Endothelial cell of umbilical vein (primary cell): ENCODE measurements at regions not wholly inside any gene's neighbourhood (a gene's known extent, or its start where the extent isn't known, plus 50 kb on each side); places are given as distances from the start of the nearest gene placed in this dataset.

Experiments
- BruUV-seq: library from RNA; stranded (reverse); fragments of 400-500 nt; replicated peaks from 2 replicates; lab custom pipeline; 2021; lab: Mats Ljungman, UMichigan
- CTCF ChIA-PET: fragments of 300-600, 350-600 bp; sonication (Branson Sonifier 250); formaldehyde crosslinking; loops from one replicate; lab custom pipeline; 2021; ENCODE audit warnings: antibody characterized with exemption, inconsistent platforms; lab: Charles Lee
- POLR2A ChIA-PET: fragments of 300-600, 350-600 bp; sonication (Branson Sonifier 250); formaldehyde crosslinking; loops from one replicate; lab custom pipeline; 2021; ENCODE audit warnings: antibody characterized with exemption, inconsistent platforms; lab: Charles Lee
- DNase-seq: peaks from one replicate; pipeline ENCODE4 v3.0.0-alpha.2; 2011; ENCODE audit warnings: low read depth, low spot score
- FAIRE-seq: peaks from 2 replicates; lab custom pipeline; 2011; peaks lifted over from hg19 to GRCh38; lab: Jason Lieb, UNC
- H2AFZ ChIP-seq: 2 replicates; pipeline ENCODE4 v1.6.0; 2012; ENCODE audit warnings: low read depth, low read length, control low read depth, inconsistent platforms
- H3K27ac ChIP-seq: 2 replicates; pipeline ENCODE4 v1.5.1; 2011; ENCODE audit warnings: low read depth, mild to moderate bottlenecking, control low read depth, low read length, moderate library complexity; ENCODE audit not compliant: insufficient read depth
- H3K27me3 ChIP-seq, 2 experiments: 2 replicates each; pipeline versions ENCODE4 v1.6.0 to v1.6.1; 2011; ENCODE audit warnings: low read length in 2 of 2, mixed read lengths in 1 of 2; ENCODE audit not compliant: control insufficient read depth in 2 of 2, insufficient read depth in 2 of 2
- H3K36me3 ChIP-seq, 2 experiments: 2 replicates in 1 of 2; 3 replicates in 1 of 2; pipeline ENCODE4 v1.5.1; 2011; ENCODE audit warnings: low read length in 2 of 2, mild to moderate bottlenecking in 1 of 2, moderate library complexity in 1 of 2; ENCODE audit not compliant: control insufficient read depth in 2 of 2, insufficient read depth in 2 of 2; ENCODE audit errors: extremely low read depth in 1 of 2
- H3K4me1 ChIP-seq: 3 replicates; pipeline ENCODE4 v1.5.1; 2011; ENCODE audit warnings: mild to moderate bottlenecking, low read length; ENCODE audit not compliant: control insufficient read depth, insufficient read depth; ENCODE audit errors: extremely low read depth
- H3K4me2 ChIP-seq: 2 replicates; pipeline ENCODE4 v1.6.1; 2011; ENCODE audit warnings: low read length, control low read depth, mixed read lengths; ENCODE audit not compliant: insufficient read depth
- H3K4me3 ChIP-seq, 3 experiments: fragments of 200-600 bp in 1 of 3; sonication (generic), shearing (Covaris generic) in 1 of 3; replicated peaks in 1 of 3; 2 replicates each; pipeline ENCODE4 v1.5.1; 2011 to 2016; ENCODE audit warnings: control low read depth in 3 of 3, low read length in 3 of 3, mild to moderate bottlenecking in 2 of 3, inconsistent platforms in 1 of 3, low read depth in 1 of 3, moderate library complexity in 1 of 3; ENCODE audit not compliant: insufficient read depth in 1 of 3
- H3K79me2 ChIP-seq: 2 replicates; pipeline ENCODE4 v1.6.0; 2012; ENCODE audit warnings: low read length, inconsistent platforms; ENCODE audit not compliant: control insufficient read depth, insufficient read depth
- H3K9ac ChIP-seq: replicated peaks from 2 replicates; pipeline ENCODE3; 2011; ENCODE audit warnings: low read length, control low read depth; ENCODE audit not compliant: insufficient read depth; ENCODE audit errors: extremely low read depth
- H3K9me1 ChIP-seq: replicated peaks from 3 replicates; pipeline ENCODE4 v1.6.0; 2011; ENCODE audit warnings: mild to moderate bottlenecking, low read length; ENCODE audit not compliant: control insufficient read depth, insufficient read depth; ENCODE audit errors: extremely low read depth
- H3K9me3 ChIP-seq: replicated peaks from 2 replicates; pipeline ENCODE4 v1.5.1; 2012; ENCODE audit warnings: low read length, inconsistent platforms; ENCODE audit not compliant: control insufficient read depth, insufficient read depth
- H4K20me1 ChIP-seq: replicated peaks from 2 replicates; pipeline ENCODE3; 2011; ENCODE audit warnings: mild to moderate bottlenecking, low read length; ENCODE audit not compliant: control insufficient read depth, insufficient read depth; ENCODE audit errors: extremely low read depth
- CTCF ChIP-seq, 2 donors: IDR thresholded peaks; 1 replicate in 1 of 2; 2 replicates in 1 of 2; pipeline ENCODE4 v1.5.1; 2011; ENCODE audit warnings: low read length in 2 of 2, mild to moderate bottlenecking in 2 of 2, moderate library complexity in 2 of 2, control low read depth in 1 of 2, inconsistent platforms in 1 of 2, low read depth in 1 of 2; ENCODE audit not compliant: insufficient read depth in 1 of 2; ENCODE audit errors: extremely low read depth in 1 of 2
- EZH2 ChIP-seq: IDR thresholded peaks from 2 replicates; pipeline ENCODE4 v1.6.1; 2012; ENCODE audit warnings: borderline replicate concordance, low read depth, mild to moderate bottlenecking, moderate library complexity, low read length, inconsistent platforms; ENCODE audit not compliant: severe bottlenecking
- FOS ChIP-seq: IDR thresholded peaks from 2 replicates; pipeline ENCODE4 v1.6.1; 2011; ENCODE audit warnings: mild to moderate bottlenecking, low read length, moderate library complexity, borderline replicate concordance; ENCODE audit not compliant: insufficient read depth
- GATA2 ChIP-seq: IDR thresholded peaks from 2 replicates; pipeline ENCODE4 v1.7.0; 2011; ENCODE audit warnings: low read depth, mild to moderate bottlenecking, moderate library complexity, mixed read lengths, low read length; ENCODE audit not compliant: insufficient read length, insufficient read depth
- JUN ChIP-seq: IDR thresholded peaks from 2 replicates; pipeline ENCODE4 v1.6.1; 2011; ENCODE audit warnings: borderline replicate concordance, low read depth; ENCODE audit not compliant: insufficient read length, insufficient read depth
- MAX ChIP-seq: IDR thresholded peaks from 2 replicates; pipeline ENCODE4 v1.6.1; 2011; ENCODE audit not compliant: insufficient read depth, insufficient read length
- MYC ChIP-seq: IDR thresholded peaks from one replicate; pipeline ENCODE4 v1.6.1; 2011; ENCODE audit warnings: mild to moderate bottlenecking, low read depth, low read length
- POLR2A ChIP-seq: IDR thresholded peaks from 2 replicates; pipeline ENCODE4 v1.6.1; 2012; ENCODE audit warnings: low read depth, mild to moderate bottlenecking, control low read depth, low read length
- POLR2AphosphoS5 ChIP-seq: IDR thresholded peaks from 2 replicates; pipeline ENCODE4 v1.6.1; 2012; ENCODE audit warnings: low read depth, mild to moderate bottlenecking, control low read depth, low read length, moderate library complexity; ENCODE audit not compliant: insufficient read depth
- dilution Hi-C: fragments of 300-500 bp; cut with MboI; formaldehyde crosslinking; loops from one replicate; pipeline ENCODE4 v1.15.0; 2019; ENCODE audit warnings: low sequenced_read_pairs; ENCODE audit not compliant: extremely low pct_ligation_motif_present
- intact Hi-C: fragments of 100-400 bp; cut with micrococcal nuclease; formaldehyde crosslinking; loops from one replicate; pipeline ENCODE4 v1.10.0; 2022

GRCh38 chr2:82098617-82099016, 1794.1 kb upstream of the LRRTM1 start:
- no peaks in the 10 kb centered on the region for H3K4me1 ChIP-seq
- H4K20me1 ChIP-seq: no peaks in the 10 kb centered on the region
- no peaks in the 10 kb centered on the region for H3K9me3 ChIP-seq
- no peaks in the 10 kb centered on the region for H3K79me2 ChIP-seq
- H3K9me1 ChIP-seq: no peaks in the 10 kb centered on the region
- dilution Hi-C loops: no loop called here
- BruUV-seq: no TSS peak
- H3K27ac ChIP-seq: no peak overlapping the region
- H2AFZ ChIP-seq: no peak overlapping the region
- TF ChIP-seq MYC (no peak), MAX (no peak), GATA2 (no peak), POLR2AphosphoS5 (no peak), POLR2A (no peak), FOS (no peak), EZH2 (no peak), JUN (no peak), CTCF (IDR thresholded peaks at IDR 0.05; ENCODE audit: extremely low read depth in 1 of 2, insufficient read depth in 1 of 2, low read depth in 1 of 2, low read length in 2 of 2) (no peak)
- H3K4me3 ChIP-seq: no peak overlapping the region
- FAIRE-seq (no peak), DNase-seq (no peak)
- intact Hi-C loops: no loop called here
- ChIA-PET POLR2A (no interaction called here), CTCF (no interaction called here)
- no peaks in the 10 kb centered on the region for H3K27me3 ChIP-seq
- H3K4me2 ChIP-seq: no peak overlapping the region
- no peaks in the 10 kb centered on the region for H3K36me3 ChIP-seq
- H3K9ac ChIP-seq: no peak overlapping the region
